ENCODE measurements at regions not wholly inside any gene's neighbourhood (a gene's known extent, or its start where the extent isn't known, plus 50 kb on each side); places are given as distances from the start of the nearest gene placed in this dataset.
"Not testable (repeated sequence)": the region's sequence is repeated elsewhere in the genome, so short reads cannot be mapped to it uniquely, and the experiment has no call there.

DNA sequence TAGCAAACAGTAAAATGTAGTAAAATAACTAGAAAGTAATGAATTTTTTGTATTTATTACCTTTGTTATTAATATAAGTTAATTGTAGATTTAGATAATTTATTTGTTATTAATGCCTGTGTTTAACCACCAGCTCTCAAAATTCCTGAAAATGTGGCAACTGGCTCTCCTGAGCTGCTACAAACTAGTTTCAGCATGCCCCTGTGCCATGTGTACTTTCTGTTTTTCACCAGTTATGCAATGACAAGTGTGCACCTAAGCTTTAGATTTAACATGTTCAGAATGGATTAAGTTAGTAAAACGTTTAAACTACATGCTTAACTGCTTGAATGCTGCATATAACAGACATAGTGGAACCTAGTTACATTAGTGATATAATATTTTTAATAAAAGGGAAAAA, 88.1 kb downstream of the POSTN start:
- DNase-seq: no peak

DNA sequence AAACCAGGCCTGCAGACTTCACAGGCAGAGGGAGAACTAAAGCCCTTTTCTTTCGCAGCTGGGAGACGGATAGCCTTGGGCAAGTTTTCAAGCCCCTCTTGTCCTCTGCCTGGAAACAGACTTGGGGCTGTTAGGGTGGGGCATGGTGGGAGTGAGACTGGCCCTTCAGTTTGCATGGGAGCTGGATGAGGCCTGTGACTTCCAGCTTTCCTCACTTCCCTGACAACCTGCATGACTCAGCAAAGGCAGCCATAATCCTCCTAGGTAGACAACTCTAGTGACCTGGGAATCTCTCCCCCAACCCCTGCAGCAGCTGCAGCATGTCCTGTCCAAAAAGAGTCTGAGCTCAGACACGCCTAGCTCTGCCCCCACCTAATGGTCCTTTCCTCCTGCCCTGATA, 93.0 kb downstream of the POSTN start:
- no peak for DNase-seq

DNA sequence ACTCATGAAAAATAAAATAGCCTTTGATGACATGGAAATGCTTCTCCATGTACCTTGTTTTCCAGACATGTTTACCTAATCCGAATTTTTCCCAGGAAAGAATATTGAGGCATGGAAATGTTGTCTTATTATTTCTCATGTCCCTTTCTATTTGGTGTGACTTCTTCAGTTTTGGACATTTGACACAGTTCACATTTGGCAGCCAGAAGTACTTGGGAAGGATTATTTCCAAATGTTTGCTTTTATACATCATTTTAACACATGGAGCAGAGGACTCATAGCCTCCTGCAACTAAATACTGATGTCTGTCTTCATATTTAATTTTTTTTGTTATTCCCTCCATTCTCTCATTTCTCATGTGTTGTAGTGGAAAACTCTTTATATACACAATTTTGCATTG, 94.3 kb downstream of the POSTN start:
- no peak for DNase-seq

DNA sequence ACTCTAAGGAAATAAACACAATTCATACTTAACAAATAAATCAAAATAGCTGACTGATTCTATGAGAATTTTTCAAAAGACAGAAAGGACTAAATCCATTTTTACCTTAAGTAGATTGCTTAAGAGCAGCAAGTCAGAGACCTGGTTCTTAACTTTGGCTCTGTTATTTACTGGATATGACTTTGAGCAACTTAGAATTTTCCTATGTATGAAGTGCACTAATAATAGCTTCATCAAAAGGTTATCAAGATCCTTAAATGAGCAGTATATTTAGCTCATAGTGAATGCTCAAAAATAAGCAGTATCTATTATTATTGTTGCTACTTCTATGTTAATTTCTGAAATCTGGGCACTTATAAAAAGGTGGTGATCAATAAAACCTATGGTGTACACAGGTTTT, 95.3 kb downstream of the POSTN start:
- DNase-seq: no peak

DNA sequence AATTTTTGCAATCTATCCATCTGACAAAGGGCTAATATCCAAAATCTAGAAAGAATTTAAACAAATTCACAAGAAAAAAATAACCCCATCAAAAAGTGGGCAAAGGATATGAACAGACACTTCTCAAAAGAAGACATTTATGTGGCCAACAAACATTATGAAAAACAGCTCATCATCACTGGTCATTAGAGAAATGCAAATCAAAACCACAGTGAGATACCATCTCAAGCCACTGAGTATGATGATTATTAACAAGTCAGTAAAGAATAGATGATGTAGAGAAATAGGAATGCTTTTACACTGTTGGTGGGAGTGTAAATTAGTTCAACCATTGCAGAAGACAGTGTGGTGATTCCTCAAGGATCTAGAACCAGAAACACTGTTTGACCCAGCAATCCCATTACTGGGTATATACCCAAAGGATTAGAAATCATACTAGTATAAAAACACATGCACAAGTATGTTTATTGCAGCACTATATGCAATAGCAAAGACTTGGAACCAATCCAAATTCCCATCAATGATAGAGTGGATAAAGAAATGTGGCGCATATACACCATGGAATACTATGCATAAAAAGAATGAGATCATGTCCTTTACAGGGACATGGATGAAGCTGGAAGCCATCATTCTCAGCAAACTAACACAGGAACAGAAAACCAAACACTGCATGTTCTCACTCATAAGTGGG, 96.1 kb downstream of the POSTN start:
- DNase-seq: not testable (repeated sequence)

DNA sequence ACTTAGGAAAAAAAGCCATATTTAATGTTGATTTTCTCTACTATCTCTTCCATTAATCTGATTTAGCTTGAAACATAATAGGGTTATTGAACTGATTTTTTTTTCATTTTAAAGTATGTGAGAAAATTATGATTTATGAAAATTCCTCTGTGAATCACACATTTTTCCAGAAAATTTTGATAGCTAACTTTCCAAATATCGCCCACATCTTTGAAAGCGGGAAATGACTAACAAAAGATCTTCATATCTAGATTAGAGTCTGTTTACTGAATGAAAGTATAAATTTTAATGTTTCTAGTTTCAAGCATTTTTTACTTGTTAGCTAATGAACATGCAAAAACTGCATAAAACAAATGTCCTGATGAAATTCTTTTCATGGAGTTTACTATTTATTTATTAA, 97.4 kb downstream of the POSTN start:
- no peak for DNase-seq

DNA sequence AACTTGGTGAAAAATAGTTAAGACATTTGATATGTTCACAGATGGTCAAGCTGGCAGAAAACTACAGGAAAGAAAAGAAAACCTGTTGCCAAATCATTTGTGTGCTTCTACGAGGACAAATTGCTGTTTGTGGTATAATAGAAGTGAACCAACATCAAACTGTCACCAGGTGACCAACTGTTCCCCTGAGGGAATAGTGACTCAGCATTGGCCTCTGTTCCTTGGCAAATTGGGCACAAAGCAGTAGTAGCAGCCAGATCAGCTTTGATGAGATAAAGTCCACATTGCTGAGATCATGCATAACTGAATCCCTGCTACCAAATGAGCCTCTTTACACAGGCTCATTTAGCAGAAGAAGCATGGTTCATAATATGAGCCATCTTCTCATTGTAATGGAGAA, 103.5 kb downstream of the POSTN start:
- peak; percentile 62 for DNase-seq

DNA sequence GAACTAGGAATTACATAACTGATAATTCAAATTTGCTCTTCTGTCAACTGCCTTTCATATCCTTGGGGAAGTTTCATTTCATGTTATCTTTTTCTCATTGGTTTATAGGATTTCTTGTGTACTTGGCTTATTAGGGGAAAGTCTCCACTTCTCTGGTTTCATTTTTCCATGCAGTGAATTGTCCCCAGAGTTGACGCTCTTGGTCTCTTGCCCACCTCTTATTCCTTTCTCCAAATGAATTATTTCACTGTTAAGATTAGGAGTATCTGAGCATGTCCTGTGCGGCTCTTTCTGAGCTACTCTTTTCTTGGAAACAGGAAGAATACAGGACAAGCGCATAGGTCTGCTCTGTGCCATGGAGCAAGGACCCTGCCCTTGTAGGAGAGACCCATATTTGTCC, 104.8 kb downstream of the POSTN start:
- no peak for DNase-seq

DNA sequence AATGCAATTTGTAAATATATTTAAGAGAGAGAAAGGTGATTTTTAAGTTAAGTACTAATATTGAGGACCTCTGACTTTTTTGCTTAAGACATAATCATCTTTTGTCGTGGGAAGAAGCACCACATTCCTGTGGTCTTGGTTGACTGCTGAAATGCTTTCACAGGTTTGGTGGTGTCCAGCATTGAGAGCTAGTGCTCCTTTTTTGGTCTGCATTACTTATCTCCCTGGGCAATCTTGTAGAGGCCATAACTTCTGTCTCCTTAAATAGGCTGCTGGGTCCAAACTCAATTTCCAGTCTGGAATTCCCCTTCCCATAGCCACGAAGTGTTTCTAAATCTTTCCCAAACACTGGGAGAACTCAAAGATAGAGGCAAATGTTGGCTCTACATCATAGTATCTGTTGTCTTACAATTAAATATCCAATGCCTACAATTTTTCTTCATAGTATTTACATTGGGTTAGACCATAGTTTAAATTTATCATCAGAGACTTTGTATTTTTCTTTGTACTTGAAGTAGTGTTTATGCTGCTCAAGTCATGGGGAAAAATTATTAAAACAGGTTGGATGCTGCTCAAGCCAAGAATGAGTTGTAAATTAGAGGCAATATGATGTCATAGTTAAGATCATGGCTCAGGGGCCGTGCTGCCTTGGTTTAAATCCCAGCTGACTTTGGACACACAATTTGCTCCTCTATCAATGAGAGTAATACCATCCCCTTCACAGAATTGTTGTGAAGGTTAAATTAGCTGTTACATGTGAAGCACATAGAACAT, 105.6 kb downstream of the POSTN start:
- DNase-seq: no peak

DNA sequence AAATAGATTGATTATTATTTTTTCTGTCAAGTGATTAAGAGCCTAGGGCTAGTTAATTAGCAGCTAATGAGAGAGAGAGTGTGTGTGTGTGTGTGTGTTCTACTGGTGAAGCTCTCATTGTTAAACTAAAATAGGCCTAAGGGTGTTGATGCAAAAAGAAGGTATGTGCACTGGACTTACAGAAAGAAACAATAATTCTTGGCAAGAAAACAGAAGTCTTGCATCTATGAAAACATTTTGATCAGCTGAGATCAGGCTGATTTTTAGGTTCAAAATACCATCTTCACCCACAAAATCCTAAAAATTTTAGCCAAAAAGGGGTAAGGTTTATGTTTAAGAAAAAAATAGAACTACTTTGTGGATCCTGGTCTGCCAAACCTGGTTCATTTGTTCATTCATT, 106.5 kb downstream of the POSTN start:
- DNase-seq: no peak

DNA sequence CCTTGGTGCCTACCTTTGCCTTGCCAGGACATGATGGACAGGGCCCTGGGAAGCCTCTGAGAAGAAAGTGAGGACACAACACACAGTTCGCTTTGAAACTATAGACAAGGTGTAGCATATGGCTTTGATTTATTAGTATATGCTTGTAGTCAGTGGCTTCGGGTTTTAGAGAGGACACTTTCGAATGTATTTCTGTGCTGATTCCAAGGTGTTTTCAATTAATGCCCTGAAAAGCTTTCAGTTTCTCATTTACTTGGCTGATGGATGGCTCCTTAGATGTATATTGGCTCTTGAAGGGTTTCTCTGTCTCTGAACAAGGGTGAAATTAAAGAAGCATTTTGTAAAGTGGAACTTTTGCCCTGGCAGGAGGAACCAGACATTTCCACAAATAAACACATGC, 106.9 kb downstream of the POSTN start:
- DNase-seq: no peak

DNA sequence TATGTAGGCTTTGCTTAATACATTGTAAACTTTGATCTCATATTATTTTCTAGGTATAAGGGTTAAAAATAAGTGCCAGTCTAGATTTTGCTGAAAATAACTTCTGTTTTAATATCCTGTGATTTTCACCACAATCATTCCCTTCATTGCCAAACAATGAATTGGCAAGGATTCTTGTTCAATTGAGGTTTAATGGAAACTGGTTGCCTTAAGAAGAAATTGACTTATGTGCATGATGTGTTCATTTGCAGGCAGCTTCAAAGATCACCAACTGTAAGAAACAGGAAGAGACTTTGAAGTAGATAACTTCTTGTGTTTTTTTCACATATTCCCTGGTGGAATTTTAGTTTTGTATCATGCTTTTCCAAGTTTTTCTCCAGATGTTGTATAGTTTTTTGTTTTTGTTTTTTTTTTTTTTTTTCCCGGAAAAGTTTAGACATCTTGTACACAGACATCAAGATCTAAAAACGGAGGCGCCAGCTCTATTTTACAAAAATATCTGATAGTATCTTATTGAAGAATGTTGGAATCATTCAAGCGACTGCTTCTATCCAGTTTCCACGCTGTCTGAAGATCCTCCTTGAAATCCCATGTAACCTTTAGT, 108.3 kb downstream of the POSTN start:
- DNase-seq: no peak

DNA sequence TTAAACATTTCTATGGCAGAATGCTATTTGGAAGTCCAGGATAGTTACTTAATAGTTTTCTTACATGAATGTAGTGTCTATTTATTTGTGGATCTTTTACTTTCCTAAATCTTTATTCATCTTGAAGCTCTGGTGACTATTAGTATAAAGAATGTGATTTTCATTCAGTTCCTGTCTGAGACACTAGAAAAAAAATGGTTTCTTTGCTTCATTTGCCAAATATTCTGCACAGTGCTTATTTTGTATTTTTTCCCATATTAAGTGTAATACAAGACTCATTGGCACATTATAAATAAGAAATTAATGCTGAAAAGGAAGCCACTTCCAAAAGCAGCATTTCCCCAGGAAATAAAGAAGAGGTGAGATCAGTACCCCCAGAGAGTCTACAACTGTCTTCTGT, 109.8 kb downstream of the POSTN start:
- no peak for DNase-seq

DNA sequence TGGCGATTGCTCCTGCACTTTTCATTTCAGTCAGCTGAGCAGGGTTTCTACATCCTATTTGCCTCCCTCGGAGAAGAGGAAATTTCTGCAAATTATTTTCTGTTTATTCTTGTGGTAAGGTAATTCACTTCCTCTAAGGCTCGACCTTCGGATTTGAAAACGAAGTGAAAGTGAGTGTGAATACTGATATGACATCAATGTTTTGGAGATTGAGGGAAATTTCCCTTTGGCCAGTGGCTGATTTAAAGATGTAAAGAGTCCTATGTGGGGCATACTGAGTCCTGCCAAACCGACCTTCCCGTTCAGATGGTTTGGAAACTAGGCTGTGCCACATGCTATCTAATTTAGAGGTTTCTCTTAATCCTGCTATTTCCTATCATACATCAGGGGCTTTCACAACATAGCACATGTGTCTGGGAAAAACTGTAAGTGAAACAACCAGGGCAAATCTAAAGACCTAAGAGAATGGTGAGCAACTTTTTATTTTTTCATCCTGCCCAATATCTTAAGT, 112.3 kb downstream of the POSTN start:
- DNase-seq: no peak

DNA sequence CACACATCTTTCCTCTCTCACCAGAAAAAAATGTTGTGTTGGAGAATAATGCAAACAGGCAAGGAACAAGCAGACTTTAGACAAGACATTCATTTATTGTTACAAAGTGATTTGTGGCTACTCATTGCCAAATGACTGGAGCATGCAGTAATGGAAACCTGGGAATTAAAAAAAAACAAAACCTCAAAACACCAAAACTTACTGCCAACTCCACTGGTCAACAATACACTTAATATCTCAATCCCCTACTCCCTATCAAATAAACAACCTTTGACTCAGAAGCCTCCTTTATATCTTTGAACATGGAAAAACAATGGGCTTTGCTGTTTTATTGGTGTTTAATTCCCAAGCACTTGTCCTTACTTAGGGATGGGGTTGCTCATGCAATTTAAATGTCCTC, 112.8 kb downstream of the POSTN start:
- DNase-seq: no peak

DNA sequence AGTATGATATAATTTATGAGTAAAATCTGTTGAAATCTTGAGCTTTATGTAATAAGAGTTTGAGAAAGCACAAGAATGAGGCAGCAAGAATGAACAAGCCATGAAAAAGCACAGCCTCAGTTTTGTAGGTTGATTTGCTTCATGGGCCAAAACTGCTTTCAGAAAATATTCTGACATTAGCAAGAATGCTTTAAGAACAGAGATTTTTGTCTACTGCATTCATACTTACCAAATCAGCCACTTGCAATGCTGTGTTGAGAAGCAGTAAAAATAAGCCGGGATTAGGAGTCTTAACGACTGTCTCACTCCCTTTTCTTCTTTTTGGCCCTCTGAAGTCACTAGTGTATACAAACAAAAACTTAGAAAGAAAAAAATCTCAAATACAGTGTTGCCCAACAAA, 114.5 kb downstream of the POSTN start:
- DNase-seq: no peak

DNA sequence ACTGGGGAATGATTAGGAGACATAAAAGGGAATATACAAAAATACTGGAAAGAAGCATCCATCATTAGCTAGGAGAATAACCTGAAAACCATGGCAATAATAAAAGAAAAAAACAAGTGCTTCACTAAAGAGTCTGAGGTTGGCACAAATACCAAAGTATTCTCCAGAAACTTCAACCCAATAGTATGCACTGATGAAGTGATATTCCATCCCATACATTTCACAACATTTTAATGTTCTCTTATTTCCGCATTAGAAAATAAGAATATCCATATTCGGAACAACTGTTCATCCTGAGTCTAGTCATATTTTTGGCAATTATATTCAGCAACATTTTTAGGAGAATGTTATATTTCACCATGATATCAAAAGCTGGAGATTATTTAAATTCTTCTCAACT, 116.2 kb downstream of the POSTN start:
- DNase-seq: no peak

DNA sequence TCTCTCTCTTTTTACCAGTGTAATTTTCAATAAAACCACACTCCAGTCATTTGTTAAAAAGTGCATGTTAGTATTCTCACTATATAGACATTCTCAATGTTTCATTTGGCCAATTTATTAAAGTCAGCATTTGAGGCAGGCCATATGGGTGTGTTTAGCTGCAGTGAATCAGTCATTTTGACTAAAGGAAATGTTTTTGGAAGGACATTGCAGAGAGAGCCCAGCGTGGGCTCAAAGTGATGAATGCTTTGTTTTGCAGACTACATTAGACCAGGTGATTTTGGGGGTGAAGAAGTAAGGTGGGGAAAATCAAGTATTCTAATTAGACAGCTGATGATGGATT, 116.7 kb downstream of the POSTN start:
- DNase-seq: no peak

DNA sequence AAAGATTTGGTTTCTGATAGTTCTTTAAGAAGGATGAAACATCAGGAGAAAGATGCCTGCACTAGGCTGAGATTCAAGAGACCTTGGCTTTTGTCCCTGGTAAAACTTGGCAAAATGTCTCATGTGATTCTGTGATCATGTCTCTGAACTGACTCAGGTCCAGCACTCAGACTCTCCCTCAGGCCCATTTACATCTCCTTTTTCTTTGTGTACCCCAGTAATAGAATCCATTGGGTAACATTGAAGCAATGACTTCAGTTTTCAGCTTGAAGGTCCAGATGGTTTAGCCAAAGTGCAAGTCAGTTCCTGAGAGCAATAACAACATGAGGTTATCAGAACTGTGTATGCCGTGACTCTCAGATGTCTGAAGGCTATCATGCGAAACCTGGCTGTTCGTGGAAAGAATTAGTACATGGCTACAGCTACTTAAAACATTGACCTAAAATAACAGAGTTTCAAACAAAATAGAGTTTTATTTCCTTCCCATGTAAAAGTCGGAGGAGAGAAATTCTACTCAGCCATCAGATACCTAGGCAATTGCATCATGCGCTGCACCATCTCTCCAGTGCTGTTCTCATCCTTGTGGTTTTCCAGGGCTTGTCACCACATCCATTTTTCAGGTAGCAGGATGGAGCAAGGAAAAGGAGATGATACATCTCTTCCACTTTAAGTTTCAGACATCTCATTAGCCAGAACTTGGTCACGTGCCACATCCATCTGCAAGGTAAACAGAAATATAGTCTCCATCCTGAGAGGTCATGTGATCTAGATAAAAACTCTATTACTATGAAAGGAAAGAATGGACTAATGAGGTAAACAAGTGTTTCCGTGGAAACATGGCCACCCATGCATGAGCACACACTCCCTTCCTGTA, 117.3 kb downstream of the POSTN start:
- DNase-seq: peak; percentile 24

DNA sequence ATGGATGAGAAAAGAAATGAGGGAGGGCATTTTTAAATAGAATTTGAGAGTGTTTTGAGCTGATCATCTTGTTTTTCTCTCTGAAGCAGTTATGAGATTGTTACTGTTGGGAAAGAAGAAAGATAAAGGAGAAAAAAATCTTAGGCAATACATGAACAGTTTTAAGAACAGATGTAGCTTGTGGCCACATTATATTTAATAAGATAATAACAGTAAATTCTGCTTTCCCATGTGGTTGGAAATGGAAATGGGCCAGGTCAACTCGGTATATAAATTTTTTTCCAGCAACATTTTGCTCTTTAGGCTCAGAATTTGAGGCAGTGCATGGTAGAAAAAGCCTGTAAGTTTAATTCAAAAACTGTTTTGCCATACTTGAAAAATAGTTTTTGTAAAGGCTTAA, 118.7 kb downstream of the POSTN start:
- no peak for DNase-seq

DNA sequence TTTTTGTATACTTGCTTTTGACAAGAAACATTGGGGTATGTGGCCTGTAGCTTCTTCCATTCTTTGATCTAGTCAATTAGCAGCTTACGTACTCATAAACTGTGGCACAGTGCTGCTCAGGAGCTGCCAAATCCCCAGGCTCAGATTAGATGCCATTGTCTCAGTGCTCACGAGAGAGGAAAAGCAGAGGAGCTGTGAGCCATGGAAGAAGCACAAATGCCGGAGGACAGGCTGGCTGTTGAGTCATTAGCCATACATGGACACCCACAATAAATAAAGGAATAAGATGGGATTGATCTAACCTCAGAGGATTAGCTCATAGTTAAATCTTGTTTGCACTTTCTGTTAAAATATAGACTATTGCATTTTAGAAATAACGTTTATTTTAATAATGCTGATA, 121.7 kb downstream of the POSTN start:
- DNase-seq: no peak

DNA sequence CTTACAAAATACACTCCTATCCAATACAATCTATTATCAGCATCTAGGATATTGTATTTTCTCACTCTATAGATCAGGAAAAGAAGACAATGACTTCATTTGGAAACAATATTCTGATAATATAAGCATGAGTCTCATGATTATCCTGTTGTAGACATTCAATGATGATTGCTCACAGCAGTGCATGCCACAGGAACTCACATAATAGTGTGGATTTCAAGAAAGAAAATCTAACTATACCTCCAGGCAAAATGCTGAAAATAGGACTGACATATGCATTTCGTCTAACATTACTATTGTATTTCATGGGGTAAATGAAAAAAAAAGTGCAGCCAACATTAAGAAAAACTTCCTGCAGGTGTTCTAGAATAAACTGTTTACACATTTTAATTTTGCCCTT, 122.6 kb downstream of the POSTN start:
- DNase-seq: no peak

DNA sequence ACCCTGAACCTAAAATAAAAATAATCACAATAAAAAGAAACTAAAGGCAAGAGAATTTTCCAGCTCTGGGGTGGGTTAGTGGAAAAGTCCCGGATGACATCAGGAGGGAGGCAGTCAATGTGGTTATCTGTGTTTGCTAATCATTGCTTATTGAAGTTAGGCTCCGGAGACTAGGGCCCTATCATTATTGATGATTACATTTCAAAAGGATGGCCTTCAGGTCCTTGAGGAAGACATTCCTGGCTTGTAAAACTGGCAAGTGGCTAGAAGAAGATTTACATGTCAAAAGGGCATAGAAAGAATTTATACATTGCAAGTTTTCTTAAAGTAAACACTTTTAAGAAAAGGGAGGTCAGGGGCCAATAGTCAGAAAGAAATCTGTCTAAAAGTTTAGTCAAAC, 123.4 kb downstream of the POSTN start:
- DNase-seq: no peak

All from NCI-H2081 treated with DMSO at 0.1 percent for 48 hours (cell line).